ENCODE measurements at regions not wholly inside any gene's neighbourhood (a gene's known extent, or its start where the extent isn't known, plus 50 kb on each side); places are given as distances from the start of the nearest gene placed in this dataset.

- Histone ChIP-seq H3K27me3 (ENCODE audit: insufficient read depth, poor library complexity, severe bottlenecking) (no peaks in the 10 kb centered on the region), H3K36me3 (ENCODE audit: low read depth) (no peaks in the 10 kb centered on the region), H3K9me3 (ENCODE audit: severe bottlenecking) (peaks cover 3% of the 10 kb centered on the region), H3K27ac (ENCODE audit: poor library complexity, severe bottlenecking) (no peak overlapping the region), H3K4me1 (ENCODE audit: insufficient read depth, poor library complexity, severe bottlenecking) (no peaks in the 10 kb centered on the region), H3K4me3 (ENCODE audit: severe bottlenecking) (no peak overlapping the region)
- TF ChIP-seq CTCF (IDR thresholded peaks at IDR 0.05; ENCODE audit: poor library complexity, severe bottlenecking) = no peak
- ATAC-seq (ENCODE audit: low read depth) (no peak), DNase-seq (ENCODE audit: low spot score) (no peak)
Measured at GRCh38 chr10:81704596-81704995, 170.4 kb upstream of the NRG3 start.

GRCh38 chr10:81708416-81708815 lies 166.6 kb upstream of the NRG3 start:
- Histone ChIP-seq H3K27me3 (ENCODE audit: insufficient read depth, poor library complexity, severe bottlenecking) (no peaks in the 10 kb centered on the region), H3K27ac (ENCODE audit: poor library complexity, severe bottlenecking) (no peak overlapping the region), H3K4me3 (ENCODE audit: severe bottlenecking) (no peak overlapping the region), H3K4me1 (ENCODE audit: insufficient read depth, poor library complexity, severe bottlenecking) (no peaks in the 10 kb centered on the region), H3K36me3 (ENCODE audit: low read depth) (no peaks in the 10 kb centered on the region), H3K9me3 (ENCODE audit: severe bottlenecking) (no peaks in the 10 kb centered on the region)
- ATAC-seq (ENCODE audit: low read depth) (no peak), DNase-seq (ENCODE audit: low spot score) (no peak)
- TF ChIP-seq CTCF (IDR thresholded peaks at IDR 0.05; ENCODE audit: poor library complexity, severe bottlenecking) = no peak

- DNase-seq (ENCODE audit: low spot score) (no peak), ATAC-seq (ENCODE audit: low read depth) (no peak)
- Histone ChIP-seq H3K4me3 (ENCODE audit: severe bottlenecking) (no peak overlapping the region), H3K36me3 (ENCODE audit: low read depth) (no peaks in the 10 kb centered on the region), H3K4me1 (ENCODE audit: insufficient read depth, poor library complexity, severe bottlenecking) (no peaks in the 10 kb centered on the region), H3K27me3 (ENCODE audit: insufficient read depth, poor library complexity, severe bottlenecking) (no peaks in the 10 kb centered on the region), H3K27ac (ENCODE audit: poor library complexity, severe bottlenecking) (no peak overlapping the region), H3K9me3 (ENCODE audit: severe bottlenecking) (no peaks in the 10 kb centered on the region)
- TF ChIP-seq CTCF (IDR thresholded peaks at IDR 0.05; ENCODE audit: poor library complexity, severe bottlenecking) = no peak
Measured at GRCh38 chr10:81708929-81709328, 166.1 kb upstream of the NRG3 start.

- peaks cover 1% of the 10 kb centered on the region for H3K9me3 ChIP-seq (ENCODE audit: severe bottlenecking)
- no peaks in the 10 kb centered on the region for H3K27me3 ChIP-seq (ENCODE audit: insufficient read depth, poor library complexity, severe bottlenecking)
- H3K27ac ChIP-seq (ENCODE audit: poor library complexity, severe bottlenecking) = no peak overlapping the region
- H3K36me3 ChIP-seq (ENCODE audit: low read depth) = no peaks in the 10 kb centered on the region
- no peaks in the 10 kb centered on the region for H3K4me1 ChIP-seq (ENCODE audit: insufficient read depth, poor library complexity, severe bottlenecking)
- ATAC-seq (ENCODE audit: low read depth) (no peak), DNase-seq (ENCODE audit: low spot score) (no peak)
- no peak overlapping the region for H3K4me3 ChIP-seq (ENCODE audit: severe bottlenecking)
- TF ChIP-seq CTCF (IDR thresholded peaks at IDR 0.05; ENCODE audit: poor library complexity, severe bottlenecking) = no peak
Measured at GRCh38 chr10:81722399-81722798, 152.6 kb upstream of the NRG3 start.

GRCh38 chr10:81724431-81724830 lies 150.6 kb upstream of the NRG3 start:
- Histone ChIP-seq H3K9me3 (ENCODE audit: severe bottlenecking) (peaks cover 1% of the 10 kb centered on the region), H3K27me3 (ENCODE audit: insufficient read depth, poor library complexity, severe bottlenecking) (no peaks in the 10 kb centered on the region), H3K4me1 (ENCODE audit: insufficient read depth, poor library complexity, severe bottlenecking) (no peaks in the 10 kb centered on the region), H3K4me3 (ENCODE audit: severe bottlenecking) (no peak overlapping the region), H3K27ac (ENCODE audit: poor library complexity, severe bottlenecking) (no peak overlapping the region), H3K36me3 (ENCODE audit: low read depth) (no peaks in the 10 kb centered on the region)
- ATAC-seq (ENCODE audit: low read depth) = no peak
- no peak for DNase-seq (ENCODE audit: low spot score)
- TF ChIP-seq CTCF (IDR thresholded peaks at IDR 0.05; ENCODE audit: poor library complexity, severe bottlenecking) = no peak

All from RWPE2 (cell line).